ENCODE measurements at regions not wholly inside any gene's neighbourhood (a gene's known extent, or its start where the extent isn't known, plus 50 kb on each side); places are given as distances from the start of the nearest gene placed in this dataset.

DNA sequence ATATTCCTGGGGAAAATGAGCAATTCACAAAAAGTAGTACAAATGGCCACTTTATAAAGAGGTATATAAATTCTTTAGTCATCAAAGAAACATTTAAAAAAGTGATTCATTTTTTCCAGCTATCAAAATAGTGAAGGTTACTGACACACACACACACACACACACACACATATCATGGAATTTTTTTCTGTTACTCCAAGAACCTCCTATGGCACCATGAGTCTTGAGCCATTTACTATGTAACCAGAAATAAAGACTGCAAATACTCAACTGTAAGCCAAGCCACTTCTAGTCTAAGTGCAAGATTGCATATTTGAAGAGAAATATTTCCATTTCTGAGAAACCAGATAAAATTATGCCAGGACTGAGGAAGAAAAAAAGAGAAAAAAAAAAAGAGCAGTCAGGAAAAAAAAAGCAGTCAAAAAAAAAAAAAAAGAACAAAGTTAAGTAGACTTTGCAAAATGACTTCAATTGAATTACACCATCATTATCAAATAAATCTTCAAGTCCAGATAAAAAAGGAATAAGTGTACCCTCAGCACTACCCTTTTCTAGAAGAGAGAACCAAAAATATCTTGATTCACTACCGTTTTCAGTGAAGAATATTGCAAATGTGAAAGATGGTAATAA, 275.7 kb downstream of the DAD1 start:
- intact Hi-C loops (cut with micrococcal nuclease): loop anchor here (10.0 kb wide), 1 partner anchor 182 kb away; no protein-coding TSS in a partner anchor
- DNase-seq: no peak
- ChIA-PET POLR2A (no interaction called here), CTCF (no interaction called here)
- peak overlapping the region; percentile 18 for H3K27ac Mint-ChIP-seq
- H3K4me3 Mint-ChIP-seq: no peak overlapping the region
- no peaks in the 10 kb centered on the region for H3K9me3 Mint-ChIP-seq
- no peaks in the 10 kb centered on the region for H3K27me3 Mint-ChIP-seq
- H3K36me3 Mint-ChIP-seq: no peaks in the 10 kb centered on the region
- no peaks in the 10 kb centered on the region for H3K4me1 Mint-ChIP-seq (ENCODE audit: low read depth)

DNA sequence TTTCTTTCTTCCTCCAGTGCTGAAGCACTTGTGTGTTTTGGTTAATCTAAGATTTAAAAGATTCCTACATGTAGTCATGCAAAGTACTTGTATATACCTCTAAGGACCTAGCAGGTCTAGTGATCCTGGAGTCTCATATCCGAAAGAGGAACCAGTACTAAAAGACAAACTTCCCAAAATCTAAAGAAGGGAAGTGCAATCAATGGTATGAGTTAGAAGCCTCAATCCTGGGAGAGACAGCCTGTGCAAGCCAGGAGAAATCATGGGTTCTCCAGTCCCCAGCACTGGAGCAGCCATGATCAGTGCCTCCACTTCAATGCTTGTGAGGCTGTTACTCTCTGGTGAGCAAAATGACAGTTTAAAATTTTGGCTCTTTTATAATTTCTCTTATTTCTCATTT, 277.4 kb downstream of the DAD1 start:
- Mint-ChIP-seq H3K9me3 (no peaks in the 10 kb centered on the region), H3K36me3 (no peaks in the 10 kb centered on the region), H3K27me3 (no peaks in the 10 kb centered on the region), H3K27ac (no peak overlapping the region), H3K4me1 (ENCODE audit: low read depth) (no peaks in the 10 kb centered on the region), H3K4me3 (no peak overlapping the region)
- POLR2A ChIA-PET: no interaction called here
- no peak for DNase-seq
- CTCF ChIA-PET: no interaction called here
- intact Hi-C loops (cut with micrococcal nuclease): loop anchor here (10.0 kb wide), 1 partner anchor 183 kb away; no protein-coding TSS in a partner anchor

DNA sequence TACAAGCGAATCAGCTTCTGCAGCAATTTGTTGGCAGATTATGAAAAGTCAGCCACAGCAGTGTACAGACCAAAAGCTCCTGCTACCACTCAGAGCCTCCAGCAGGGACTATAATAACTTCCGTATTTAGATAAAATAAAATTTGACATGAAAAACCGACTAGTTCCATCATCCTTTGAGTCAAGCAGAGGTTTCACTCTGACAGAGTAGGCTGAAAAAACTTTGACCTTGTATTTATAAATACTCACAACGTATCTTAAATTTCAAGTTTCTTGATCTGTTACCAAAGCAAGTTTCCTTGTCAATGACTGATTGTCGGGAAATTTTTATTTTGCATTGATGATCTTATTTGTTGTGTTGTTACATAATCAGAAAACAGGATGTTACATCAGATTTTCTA, 283.4 kb downstream of the DAD1 start:
- Mint-ChIP-seq H3K9me3 (no peaks in the 10 kb centered on the region), H3K27me3 (no peaks in the 10 kb centered on the region), H3K27ac (no peak overlapping the region), H3K4me3 (no peak overlapping the region), H3K4me1 (ENCODE audit: low read depth) (no peaks in the 10 kb centered on the region), H3K36me3 (no peaks in the 10 kb centered on the region)
- ChIA-PET CTCF (no interaction called here), POLR2A (no interaction called here)
- intact Hi-C loops (cut with micrococcal nuclease): no loop called here
- DNase-seq: no peak

DNA sequence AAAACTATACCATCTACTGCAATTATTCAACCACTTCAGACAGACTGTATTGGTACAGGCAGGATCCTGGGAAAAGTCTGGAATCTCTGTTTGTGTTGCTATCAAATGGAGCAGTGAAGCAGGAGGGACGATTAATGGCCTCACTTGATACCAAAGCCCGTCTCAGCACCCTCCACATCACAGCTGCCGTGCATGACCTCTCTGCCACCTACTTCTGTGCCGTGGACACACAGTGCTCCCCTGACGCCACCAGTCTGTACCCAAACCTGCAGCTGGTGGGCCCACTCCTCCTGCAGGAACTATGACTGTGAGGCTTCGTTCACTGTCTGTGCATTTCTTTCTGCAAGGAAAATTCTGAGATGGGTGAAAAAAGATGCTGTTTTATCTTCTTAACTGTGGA, 284.7 kb downstream of the DAD1 start:
- H3K36me3 Mint-ChIP-seq: no peaks in the 10 kb centered on the region
- intact Hi-C loops (cut with micrococcal nuclease): no loop called here
- H3K4me1 Mint-ChIP-seq (ENCODE audit: low read depth): no peaks in the 10 kb centered on the region
- no peak for DNase-seq
- CTCF ChIA-PET: no interaction called here
- no peaks in the 10 kb centered on the region for H3K27me3 Mint-ChIP-seq
- POLR2A ChIA-PET: no interaction called here
- peak overlapping the region; percentile 62 for H3K27ac Mint-ChIP-seq
- H3K4me3 Mint-ChIP-seq: peak overlapping the region; percentile 62
- no peaks in the 10 kb centered on the region for H3K9me3 Mint-ChIP-seq

DNA sequence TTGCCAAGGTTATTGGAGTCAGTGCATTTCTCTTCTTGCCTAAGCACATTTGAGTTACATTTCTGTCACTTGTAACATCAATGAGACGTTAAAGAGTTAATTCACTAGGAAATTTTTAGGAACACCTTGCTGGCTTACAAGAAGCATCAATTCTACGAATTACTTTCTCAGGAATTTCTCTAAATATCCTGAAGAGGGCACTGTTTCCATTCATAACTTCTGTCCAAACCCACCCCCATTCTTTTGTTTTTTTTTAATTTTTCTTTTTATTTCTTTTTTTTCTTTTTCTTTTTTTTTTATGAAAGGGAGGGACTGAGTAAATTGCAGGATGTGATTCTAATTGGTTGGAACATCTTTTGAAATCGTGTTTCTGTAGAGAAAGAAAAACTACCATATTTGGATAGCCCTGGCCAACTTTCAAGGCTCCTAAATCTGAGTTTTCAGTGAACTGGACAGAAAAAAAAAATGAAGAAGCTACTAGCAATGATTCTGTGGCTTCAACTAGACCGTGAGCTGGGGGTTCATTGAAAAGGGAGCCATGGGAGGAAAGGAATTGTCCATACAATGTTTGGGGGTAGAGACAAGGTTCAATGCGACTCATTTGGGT, 285.3 kb downstream of the DAD1 start:
- H3K4me1 Mint-ChIP-seq (ENCODE audit: low read depth): no peaks in the 10 kb centered on the region
- ChIA-PET POLR2A (no interaction called here), CTCF (no interaction called here)
- DNase-seq: no peak
- no peaks in the 10 kb centered on the region for H3K27me3 Mint-ChIP-seq
- intact Hi-C loops (cut with micrococcal nuclease): no loop called here
- H3K9me3 Mint-ChIP-seq: no peaks in the 10 kb centered on the region
- peak overlapping the region; percentile 62 for H3K4me3 Mint-ChIP-seq
- H3K36me3 Mint-ChIP-seq: no peaks in the 10 kb centered on the region
- H3K27ac Mint-ChIP-seq: peak overlapping the region; percentile 62

DNA sequence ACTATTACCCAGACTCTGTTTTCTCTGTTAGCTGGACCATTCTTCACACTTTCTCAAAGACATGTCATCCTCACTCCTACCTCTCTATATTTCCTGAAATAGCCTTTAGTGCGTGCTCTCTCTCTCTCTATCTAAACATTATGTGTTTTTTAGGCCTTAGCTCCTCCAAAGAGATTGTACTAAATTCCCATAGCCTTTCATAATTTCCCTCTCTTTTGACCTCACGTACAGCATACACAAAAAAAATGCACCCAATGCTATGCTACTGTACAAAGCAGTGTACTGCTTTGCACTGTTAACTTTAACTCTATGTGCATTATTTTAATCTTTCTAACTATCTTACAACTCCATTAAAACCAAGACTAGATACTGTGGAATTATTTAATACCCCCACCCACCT, 288.4 kb downstream of the DAD1 start:
- intact Hi-C loops (cut with micrococcal nuclease): no loop called here
- Mint-ChIP-seq H3K27me3 (no peaks in the 10 kb centered on the region), H3K27ac (no peak overlapping the region), H3K4me1 (ENCODE audit: low read depth) (no peaks in the 10 kb centered on the region), H3K36me3 (no peaks in the 10 kb centered on the region), H3K4me3 (no peak overlapping the region), H3K9me3 (no peaks in the 10 kb centered on the region)
- ChIA-PET CTCF (no interaction called here), POLR2A (no interaction called here)
- no peak for DNase-seq

DNA sequence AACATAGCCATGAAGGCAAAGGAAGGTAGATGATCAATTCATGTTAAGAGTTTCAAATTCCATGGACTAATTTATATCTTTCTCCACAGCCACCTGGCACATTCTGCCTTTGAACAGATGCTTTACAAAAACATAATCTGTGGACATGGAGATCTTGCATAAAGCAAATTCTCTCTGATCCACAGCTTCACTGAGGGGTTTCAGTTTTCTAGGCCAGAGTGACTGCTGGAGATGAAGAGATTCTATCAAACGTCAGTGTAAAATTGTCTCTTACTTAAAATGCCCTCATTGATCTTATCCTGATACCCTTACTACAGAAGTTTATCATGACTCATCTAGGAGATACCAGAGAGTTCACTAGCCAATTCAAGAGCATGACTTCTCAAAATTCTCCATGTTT, 291.6 kb downstream of the DAD1 start:
- Mint-ChIP-seq H3K9me3 (no peaks in the 10 kb centered on the region), H3K36me3 (no peaks in the 10 kb centered on the region), H3K4me1 (ENCODE audit: low read depth) (no peaks in the 10 kb centered on the region), H3K27ac (no peak overlapping the region), H3K27me3 (no peaks in the 10 kb centered on the region), H3K4me3 (no peak overlapping the region)
- intact Hi-C loops (cut with micrococcal nuclease): no loop called here
- ChIA-PET CTCF (no interaction called here), POLR2A (no interaction called here)
- DNase-seq: no peak

DNA sequence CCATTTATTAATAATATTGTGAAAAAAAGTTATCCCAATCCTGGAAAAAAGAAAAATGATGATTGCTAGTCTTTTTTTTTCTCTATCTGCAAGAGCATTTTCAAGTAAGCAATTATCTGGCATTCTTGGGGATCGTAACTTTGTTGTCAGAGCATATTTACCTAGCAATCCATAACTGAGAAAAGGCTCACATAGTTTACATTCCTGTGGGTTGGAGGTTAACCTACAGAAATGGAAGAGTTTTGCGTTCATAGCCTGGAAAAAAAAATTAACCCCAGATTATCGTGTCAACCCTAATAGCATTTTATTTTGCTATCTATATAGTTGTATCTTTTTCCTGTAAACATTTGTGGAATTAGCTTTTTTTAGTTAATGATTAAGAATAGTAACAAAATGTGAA, 292.3 kb downstream of the DAD1 start:
- ChIA-PET CTCF (no interaction called here), POLR2A (no interaction called here)
- Mint-ChIP-seq H3K4me3 (no peak overlapping the region), H3K27me3 (no peaks in the 10 kb centered on the region), H3K36me3 (no peaks in the 10 kb centered on the region), H3K27ac (no peak overlapping the region), H3K4me1 (ENCODE audit: low read depth) (no peaks in the 10 kb centered on the region), H3K9me3 (no peaks in the 10 kb centered on the region)
- DNase-seq: no peak
- intact Hi-C loops (cut with micrococcal nuclease): no loop called here

DNA sequence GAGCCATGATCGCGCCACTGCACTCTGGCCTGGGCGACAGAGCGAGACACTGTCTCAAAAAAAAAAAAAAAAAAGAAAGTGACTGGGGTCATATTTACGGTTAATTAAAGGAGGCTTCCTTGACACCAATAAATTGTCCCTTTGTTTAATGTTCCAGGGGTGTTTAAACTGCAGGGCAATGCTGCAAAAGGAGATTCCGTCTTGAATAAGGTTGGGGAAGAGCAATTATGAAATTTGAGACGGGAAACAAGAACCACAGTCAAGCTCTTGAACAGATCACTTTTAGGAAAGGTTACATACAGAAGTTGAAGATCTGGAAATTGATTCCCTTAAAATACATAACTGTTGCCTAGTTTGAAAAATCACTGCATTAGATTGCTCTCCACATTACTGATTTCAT, 292.9 kb downstream of the DAD1 start:
- POLR2A ChIA-PET: no interaction called here
- intact Hi-C loops (cut with micrococcal nuclease): no loop called here
- Mint-ChIP-seq H3K27ac (no peak overlapping the region), H3K27me3 (no peaks in the 10 kb centered on the region), H3K9me3 (no peaks in the 10 kb centered on the region), H3K36me3 (no peaks in the 10 kb centered on the region), H3K4me3 (no peak overlapping the region), H3K4me1 (ENCODE audit: low read depth) (no peaks in the 10 kb centered on the region)
- CTCF ChIA-PET: no interaction called here
- no peak for DNase-seq

DNA sequence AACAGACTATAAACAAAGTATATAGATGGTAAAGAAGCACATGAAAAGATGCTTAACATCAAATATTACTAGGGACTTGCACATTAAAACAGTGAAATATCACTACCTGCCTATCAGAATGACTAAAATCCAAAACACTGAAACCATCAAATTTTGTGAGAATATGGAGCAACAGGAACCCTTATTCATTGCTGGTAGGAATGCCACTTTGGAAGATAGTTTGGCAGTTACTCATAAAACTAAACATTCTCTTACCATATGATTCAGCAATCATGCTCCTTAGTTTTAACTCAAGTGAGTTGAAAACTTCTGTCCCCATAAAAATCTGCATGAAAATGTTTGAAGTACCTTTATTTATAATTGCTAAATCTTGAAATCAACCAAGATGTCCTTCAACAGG, 297.6 kb downstream of the DAD1 start:
- no peak overlapping the region for H3K27ac Mint-ChIP-seq
- H3K9me3 Mint-ChIP-seq: no peaks in the 10 kb centered on the region
- DNase-seq: no peak
- H3K4me1 Mint-ChIP-seq (ENCODE audit: low read depth): no peaks in the 10 kb centered on the region
- no peak overlapping the region for H3K4me3 Mint-ChIP-seq
- intact Hi-C loops (cut with micrococcal nuclease): no loop called here
- ChIA-PET POLR2A (no interaction called here), CTCF (no interaction called here)
- no peaks in the 10 kb centered on the region for H3K27me3 Mint-ChIP-seq
- no peaks in the 10 kb centered on the region for H3K36me3 Mint-ChIP-seq

DNA sequence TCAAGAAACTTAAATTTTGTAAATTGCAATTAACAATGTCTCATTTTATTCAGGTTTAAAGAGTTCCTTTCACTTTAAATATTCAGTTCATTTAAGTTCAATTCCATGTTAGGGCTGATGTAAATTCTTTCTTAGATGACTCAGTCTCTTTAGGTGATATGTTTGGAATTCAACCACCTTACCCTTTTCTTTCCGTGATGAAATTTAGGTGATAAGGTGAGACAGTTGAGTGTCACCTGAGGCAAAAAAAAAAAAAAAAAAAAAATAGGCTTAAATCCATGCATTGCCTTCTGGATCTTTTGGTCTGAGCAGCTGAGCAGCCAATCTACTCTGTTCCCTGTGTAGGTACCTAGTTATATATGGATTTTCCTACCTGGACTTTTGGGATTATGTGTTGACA, 299.5 kb downstream of the DAD1 start:
- H3K27me3 Mint-ChIP-seq: no peaks in the 10 kb centered on the region
- ChIA-PET POLR2A (no interaction called here), CTCF (no interaction called here)
- no peaks in the 10 kb centered on the region for H3K36me3 Mint-ChIP-seq
- H3K27ac Mint-ChIP-seq: no peak overlapping the region
- no peaks in the 10 kb centered on the region for H3K9me3 Mint-ChIP-seq
- H3K4me3 Mint-ChIP-seq: no peak overlapping the region
- intact Hi-C loops (cut with micrococcal nuclease): no loop called here
- H3K4me1 Mint-ChIP-seq (ENCODE audit: low read depth): no peaks in the 10 kb centered on the region
- no peak for DNase-seq

DNA sequence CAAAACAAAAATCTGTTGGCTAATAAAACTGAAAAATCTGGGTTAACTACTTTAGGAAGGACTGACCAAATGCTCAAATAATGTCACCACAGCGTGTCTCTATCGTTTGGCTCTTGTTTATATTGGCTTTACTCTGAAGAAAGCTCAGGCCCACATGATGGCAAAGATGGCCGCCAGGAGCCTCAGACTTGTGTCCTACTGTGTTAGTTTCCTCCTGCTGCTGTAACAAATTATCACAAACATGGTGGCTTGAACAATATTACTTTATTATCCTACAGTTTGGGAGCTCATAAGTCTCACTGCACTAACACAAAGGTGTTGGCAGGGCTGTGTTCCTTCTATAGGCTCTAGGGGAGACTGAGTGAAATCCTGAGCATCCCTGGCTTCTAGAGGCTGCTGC, 303.0 kb downstream of the DAD1 start:
- ChIA-PET CTCF (no interaction called here), POLR2A (no interaction called here)
- H3K36me3 Mint-ChIP-seq: no peaks in the 10 kb centered on the region
- H3K9me3 Mint-ChIP-seq: no peaks in the 10 kb centered on the region
- H3K27me3 Mint-ChIP-seq: no peaks in the 10 kb centered on the region
- no peaks in the 10 kb centered on the region for H3K4me1 Mint-ChIP-seq (ENCODE audit: low read depth)
- no peak for DNase-seq
- H3K27ac Mint-ChIP-seq: no peak overlapping the region
- H3K4me3 Mint-ChIP-seq: no peak overlapping the region
- intact Hi-C loops (cut with micrococcal nuclease): no loop called here

DNA sequence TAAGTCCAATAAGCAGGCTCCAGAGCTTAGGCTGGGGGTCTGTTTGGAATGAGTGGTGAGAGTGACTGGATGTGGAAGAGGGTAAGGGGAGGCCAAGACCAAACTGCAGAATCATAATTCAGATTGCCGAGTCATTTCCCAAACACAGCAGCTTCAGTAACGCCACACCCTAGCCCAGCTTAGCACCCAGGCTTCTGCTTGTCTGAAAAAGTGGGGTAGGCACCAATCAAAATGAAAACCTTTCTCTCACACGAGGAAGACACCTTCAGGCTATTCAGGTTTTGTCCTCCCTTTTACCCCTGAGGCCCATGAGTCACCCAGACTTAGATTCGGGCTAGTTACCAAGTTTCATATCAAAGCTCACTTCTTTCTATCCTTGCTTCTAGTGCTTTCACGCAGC, 306.1 kb downstream of the DAD1 start:
- intact Hi-C loops (cut with micrococcal nuclease): no loop called here
- Mint-ChIP-seq H3K9me3 (no peaks in the 10 kb centered on the region), H3K27me3 (no peaks in the 10 kb centered on the region), H3K4me3 (no peak overlapping the region), H3K36me3 (no peaks in the 10 kb centered on the region), H3K4me1 (ENCODE audit: low read depth) (no peaks in the 10 kb centered on the region), H3K27ac (no peak overlapping the region)
- ChIA-PET CTCF (no interaction called here), POLR2A (no interaction called here)
- no peak for DNase-seq
